ENCODE measurements at regions not wholly inside any gene's neighbourhood (a gene's known extent, or its start where the extent isn't known, plus 50 kb on each side); places are given as distances from the start of the nearest gene placed in this dataset.
"Not testable (repeated sequence)": the region's sequence is repeated elsewhere in the genome, so short reads cannot be mapped to it uniquely, and the experiment has no call there.

DNA sequence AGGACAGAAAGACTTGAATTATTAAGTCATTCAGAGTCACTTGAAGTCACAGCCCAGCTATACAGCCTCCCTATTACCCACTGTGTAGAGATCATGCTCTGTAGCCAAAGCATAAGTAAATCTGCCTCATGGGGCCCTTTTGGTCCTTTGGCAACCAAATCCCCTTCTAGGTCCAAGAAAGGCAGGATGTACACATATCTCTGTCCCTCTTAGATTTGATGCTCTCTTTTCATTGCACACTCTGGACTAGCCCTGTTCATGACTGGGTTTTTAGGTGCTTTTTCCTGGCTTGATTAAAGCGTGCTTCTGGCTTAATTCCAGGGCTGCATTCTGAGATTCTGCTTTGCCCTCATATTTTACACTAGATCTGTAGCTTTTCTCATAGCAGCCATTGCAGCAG, 296.8 kb downstream of the TENT5A start:
- DNase-seq: peak; percentile 3

DNA sequence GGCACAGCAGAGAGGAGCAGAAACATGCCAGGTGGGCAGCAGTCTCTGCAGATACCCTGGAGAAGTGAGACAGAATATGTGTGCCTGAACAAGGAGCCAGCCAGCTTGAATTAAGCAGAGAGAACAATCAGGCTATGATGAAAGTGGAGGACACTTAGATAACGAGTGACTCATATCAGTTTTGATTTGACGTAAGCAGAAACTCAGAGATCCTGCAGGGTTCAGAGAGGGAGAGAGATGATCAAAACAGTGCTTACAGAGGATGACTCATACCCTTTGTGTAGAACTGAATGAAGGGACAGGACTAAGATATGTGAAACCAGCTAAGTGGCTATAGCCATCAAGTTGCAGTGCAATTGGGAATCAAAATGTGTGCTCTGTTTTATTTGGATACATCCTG, 300.7 kb downstream of the TENT5A start:
- DNase-seq: no peak

- DNase-seq: no peak
These were observed 302.3 kb downstream of the TENT5A start for GRCh38 chr6:81450180-81450579.

- DNase-seq: no peak
These were observed 306.0 kb downstream of the TENT5A start for GRCh38 chr6:81446509-81446908.

GRCh38 chr6:81439417-81439816, 313.1 kb downstream of the TENT5A start:
- no peak for DNase-seq

DNA sequence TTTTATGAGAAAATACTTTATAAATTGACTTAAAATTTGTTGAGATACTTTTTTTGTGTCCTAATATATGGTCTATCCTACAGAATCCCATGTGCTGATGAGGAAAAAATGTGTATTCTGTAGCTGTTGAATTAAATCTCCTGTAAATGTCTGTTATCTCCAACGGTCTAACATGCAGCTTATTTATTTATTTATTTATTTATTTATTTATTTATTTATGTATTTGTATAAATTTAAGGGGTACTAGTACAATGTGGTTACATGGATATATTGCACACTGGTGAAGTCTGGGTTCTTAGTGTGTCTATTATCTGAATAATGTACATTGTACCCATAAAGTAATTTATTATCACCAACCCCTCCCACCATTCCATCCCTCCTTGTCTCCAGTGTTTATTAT, 315.5 kb downstream of the TENT5A start:
- DNase-seq: no peak

GRCh38 chr6:81413306-81413705, 339.2 kb downstream of the TENT5A start:
- DNase-seq: no peak

GRCh38 chr6:81401970-81402690, 350.4 kb downstream of the TENT5A start:
- no peak for DNase-seq

GRCh38 chr6:81396916-81397315, 355.6 kb downstream of the TENT5A start:
- no peak for DNase-seq

DNA sequence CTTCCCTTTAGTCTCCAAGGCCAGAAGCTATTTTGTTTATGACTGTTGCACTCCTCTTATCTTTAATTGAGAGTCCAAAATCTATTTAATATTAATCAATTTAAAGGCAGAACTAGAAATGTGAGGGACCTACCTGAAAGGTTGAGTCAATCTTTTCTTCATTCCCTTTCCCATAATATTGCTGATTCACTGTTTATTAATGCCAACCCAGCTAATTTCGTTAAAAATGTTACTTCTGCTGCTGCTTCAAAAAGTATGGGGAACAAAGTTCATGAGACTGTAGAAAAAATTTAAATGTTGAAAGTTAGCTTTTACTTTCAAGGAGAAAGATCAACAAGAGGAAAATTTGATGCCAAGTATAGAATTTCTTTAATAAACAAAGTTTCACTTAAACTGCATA, 365.3 kb downstream of the TENT5A start:
- no peak for DNase-seq

DNA sequence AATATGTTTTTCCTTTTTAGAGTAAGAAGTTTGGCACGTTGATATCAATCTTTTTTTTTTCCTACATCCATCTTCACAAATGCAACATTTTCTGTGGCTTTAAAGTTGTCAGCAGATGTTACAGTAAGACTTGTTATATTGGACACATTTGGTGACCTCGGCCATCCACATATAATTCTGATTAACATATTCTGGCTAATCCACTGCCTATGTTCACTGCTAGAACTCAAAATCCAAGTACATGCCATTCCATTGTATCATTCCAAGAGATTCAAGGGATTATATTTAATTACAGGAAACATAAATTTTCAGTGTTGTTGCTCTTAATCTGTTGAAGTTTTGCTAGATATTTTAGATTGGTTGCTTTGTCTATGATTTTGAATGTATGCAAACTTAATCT, 367.6 kb downstream of the TENT5A start:
- DNase-seq: no peak

DNA sequence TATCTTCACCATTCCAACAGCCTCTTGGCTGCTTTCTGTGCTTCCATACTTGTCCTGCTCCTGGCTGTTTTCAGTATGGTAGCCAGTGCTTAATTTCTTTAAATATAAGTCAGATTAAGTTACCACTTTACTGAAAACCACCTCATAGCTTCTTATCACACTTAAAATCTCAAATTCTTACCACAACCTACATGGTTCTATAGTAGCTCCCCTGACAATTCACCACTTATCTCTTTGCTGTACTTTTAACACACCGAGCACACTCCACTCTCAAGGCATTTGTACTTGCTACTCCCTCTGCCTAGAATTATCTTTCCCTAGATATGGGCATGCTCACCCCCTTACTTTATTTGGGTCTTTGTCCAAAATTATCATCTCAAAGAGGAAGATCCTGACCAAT, 369.0 kb downstream of the TENT5A start:
- DNase-seq: no peak

DNA sequence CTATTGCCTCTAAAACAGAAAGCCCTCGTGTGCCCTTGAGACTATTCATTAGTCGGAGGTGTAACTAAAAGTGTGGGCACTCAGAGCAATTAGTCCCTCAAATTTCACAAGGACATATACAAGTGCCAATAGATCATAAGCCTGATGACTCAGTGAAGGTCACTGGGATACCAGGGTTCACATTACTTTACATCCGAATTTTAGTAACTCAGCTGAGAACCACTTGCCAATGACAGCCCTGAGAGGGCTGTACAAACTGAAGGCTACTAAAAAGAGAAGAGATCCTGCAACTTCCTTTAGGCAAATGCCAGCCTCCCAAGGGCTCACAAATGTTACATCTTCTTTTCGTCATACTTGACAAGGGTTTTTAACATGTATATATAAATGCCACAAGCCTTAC, 369.6 kb downstream of the TENT5A start:
- no peak for DNase-seq

DNA sequence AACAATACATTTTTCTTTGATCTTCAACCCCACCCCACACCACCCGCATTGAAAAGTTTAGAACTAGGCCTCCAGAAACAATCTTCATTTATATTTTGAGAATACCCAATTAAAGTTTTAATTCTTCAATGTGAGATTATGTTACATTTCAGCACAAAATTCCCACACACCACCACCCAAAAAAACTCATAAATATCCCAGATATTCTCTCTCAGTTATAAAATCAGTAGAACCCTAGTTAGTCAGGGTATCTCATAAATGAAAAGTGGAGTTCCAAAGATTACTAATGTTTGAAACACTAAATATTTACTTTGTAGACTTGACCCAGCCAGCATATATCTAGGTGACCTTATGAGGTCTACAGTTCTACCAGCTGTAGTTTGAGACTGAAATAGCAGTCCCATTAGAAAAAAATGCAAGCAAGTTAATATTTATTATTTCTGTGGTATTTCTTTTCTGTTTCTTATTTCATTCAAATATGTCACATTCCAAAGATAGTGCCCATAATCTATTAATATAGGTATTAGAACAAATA, 371.0 kb downstream of the TENT5A start:
- no peak for DNase-seq

DNA sequence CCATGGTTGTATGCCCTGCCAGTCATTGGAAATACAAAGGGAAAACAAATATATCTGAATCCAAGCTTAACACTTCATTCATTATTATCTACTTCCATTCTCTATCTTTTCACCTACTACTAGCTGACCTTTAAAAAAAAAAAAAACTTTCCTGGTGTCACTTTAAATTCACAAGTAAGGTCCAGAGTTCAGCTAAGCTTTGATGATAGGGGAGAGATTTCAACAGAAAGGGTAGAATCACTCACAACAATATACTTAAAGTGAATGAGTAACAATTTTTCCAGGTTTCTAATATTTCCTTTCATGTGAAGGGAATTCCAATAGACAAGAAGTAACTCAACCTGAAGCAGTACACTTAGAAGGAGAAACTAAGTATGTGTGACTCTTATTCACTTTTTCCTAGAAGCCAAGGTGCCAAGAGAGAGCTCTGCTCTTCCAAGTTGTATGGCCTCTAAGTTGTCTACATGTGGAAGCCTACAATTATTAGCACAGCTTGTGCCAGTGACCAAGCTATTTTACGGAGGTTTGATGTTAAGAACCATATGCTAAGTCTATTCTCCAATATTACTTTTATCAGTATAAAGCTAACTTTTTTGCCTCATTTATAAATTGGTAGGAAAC, 371.7 kb downstream of the TENT5A start:
- DNase-seq: no peak

DNA sequence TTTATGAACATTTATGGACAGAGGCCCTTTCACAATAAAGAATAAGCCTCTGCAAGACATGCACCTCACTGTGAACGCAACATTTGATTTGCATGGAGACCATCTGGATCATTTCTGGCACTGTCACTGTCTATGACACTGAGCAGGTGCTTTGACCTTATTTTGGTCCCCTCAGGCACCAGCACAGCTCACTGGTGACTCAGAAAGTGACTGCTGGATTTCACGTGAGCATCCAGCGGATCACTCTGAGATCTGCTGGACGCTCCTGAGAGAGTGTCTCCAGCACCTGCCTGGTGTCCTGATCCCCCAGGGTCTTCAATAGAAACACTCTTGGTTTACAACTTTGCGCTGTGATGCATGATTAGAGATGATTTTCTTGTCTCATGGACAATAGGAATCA, 375.7 kb downstream of the TENT5A start:
- no peak for DNase-seq

GRCh38 chr6:81373414-81373813, 379.1 kb downstream of the TENT5A start:
- DNase-seq: peak; percentile 37

GRCh38 chr6:81371930-81372329, 380.6 kb downstream of the TENT5A start:
- no peak for DNase-seq

DNA sequence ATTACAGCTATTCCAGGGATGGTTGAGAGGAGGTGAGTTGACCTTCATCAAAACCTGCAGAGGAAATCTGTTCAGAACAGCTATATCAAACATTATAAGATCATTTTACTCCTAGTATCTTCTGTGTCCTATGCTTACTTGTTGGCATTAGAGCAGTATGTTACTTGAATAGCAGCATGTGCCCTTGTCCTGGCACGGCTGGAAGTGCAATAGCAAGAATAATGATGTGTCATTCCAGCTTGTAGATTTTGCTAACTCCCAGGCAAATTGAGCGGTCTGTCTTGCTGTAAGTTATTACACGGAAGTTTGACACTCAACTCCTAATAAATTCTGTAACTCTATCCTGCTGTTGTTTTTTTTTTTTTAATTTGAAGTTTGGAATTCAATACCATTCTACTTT, 385.5 kb downstream of the TENT5A start:
- no peak for DNase-seq

DNA sequence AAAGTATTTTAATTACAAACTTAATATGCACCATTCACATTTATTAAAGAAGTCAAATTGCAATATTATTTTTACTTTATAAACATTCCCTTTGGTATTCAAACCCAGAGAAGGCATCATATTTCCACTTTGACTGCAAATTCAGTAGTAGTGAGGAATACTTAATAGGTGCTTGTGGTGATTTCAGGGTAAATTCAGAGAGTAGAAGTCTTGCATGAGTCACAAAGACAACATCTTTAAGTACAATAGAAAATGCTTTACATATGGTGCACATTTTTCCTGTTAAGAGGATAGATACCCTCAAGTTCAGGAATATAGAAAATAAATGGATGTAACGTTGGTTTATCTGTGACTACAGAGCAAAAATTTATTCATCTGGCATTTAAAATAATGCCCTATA, 390.2 kb downstream of the TENT5A start:
- DNase-seq: no peak

DNA sequence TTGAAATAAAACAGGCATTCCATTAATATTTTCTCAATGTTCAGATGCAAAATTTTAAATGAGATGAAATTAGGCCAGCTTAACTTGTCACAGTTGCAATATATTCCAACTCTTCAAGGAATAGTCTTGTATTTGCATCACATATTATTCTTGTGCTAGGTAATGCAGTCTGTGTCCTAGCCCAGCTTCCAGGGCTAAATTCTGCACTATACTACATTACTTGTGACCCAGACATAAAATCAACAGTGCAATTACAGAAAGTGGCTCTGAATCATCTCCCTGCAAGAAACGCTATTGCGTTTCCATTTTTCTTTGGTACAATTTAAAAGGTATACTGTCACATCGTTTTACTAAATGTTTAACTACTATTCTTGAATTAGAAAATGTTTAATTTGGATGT, 399.2 kb downstream of the TENT5A start:
- no peak for DNase-seq

- not testable (repeated sequence) for DNase-seq
These were observed 408.5 kb downstream of the TENT5A start for GRCh38 chr6:81344026-81344425.

DNA sequence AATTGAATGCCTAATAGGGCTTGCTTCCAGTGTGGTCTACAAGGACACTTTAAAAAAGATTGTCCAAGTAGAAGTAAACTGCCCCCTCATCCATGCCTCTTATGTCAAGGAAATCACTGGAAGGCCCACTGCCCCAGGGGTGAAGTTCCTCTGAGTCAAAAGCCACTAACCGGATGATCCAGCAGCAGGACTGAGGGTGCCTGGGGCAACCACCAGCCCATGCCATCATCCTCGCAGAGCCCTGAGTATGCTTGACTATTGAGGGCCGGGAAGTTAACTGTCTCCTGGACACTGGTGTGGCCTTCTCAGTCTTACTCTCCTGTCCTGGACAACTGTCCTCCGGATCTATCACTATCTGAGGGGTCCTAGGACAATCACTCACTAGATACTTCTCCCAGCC, 411.5 kb downstream of the TENT5A start:
- DNase-seq: no peak

DNA sequence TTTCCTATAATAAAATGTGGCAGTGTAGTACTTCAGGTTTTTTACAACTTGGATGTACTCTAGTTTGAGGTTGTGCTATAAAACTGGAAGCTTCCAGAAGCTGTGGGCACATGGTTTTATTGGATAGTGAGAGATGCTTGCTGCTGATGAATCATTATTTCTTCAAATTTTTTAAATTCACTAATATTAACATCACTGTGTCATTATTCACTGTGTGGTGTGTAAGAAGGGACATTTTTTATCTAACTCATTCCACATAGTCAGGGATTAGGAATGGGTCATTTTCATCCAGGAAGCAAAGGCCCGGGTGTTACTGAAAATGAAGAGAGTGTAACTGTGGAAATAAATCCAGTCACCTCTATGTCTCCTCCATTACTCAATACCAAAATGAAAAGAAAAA, 421.0 kb downstream of the TENT5A start:
- no peak for DNase-seq

DNA sequence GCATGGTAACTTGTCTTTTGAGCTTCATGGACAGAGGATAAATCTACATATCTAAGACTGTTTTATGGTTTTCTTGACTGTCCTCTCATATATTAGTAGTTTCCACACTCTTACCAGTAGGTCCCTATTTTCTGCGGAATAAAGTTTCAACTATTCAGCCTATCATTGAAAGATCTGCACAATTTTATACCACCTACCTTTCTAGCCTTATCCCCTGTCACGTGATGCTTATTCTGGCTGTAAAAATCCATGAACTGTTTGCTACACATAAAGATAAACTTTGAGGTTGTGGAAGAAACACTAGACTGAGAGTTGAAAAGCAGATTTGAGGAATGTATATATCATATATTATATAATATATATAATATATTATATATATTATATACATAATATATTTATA, 423.8 kb downstream of the TENT5A start:
- DNase-seq: no peak
